ENCODE measurements at regions not wholly inside any gene's neighbourhood (a gene's known extent, or its start where the extent isn't known, plus 50 kb on each side); places are given as distances from the start of the nearest gene placed in this dataset.

DNA sequence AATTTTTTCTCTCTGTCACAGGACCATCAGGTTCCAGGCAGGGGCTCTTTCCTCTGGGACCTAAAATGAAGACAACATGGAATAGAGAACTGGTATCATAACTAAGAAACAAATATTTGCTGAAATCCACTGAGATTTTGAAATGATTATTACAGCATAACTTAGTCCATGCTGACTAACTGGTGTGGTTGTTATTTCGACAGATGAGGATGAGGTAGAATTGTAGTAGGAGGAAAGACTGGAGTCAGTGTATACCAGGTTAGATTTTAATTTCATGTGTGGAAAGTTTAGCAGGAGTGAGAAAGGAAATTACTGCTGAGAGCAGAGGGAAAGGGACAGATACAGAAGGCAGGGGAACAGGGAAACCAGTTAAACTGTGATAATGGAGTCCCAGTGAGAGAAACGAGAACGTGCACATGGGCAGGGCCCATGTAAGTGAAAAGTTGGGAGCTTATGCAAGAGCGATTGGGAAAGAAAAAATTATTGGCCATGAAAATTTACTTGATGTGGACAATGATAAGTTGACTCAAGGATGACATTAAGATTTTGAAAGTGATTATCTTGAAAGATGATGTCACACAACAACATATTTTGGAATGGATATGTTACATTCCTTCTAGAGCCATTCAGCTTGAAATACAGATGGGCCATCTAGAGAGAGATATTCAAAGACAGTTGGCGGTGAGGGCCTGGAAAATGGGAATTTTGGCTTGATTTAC, 98.7 kb upstream of the DDIT4L start:
- H3K4me2 ChIP-seq (ENCODE audit: insufficient read depth, insufficient read length, low read length), result no peak overlapping the region

More for the DNA sequence above, 98.7 kb upstream of the DDIT4L start:
- no peak overlapping the region for H3T11ph ChIP-seq (ENCODE audit: low read length)
- H4K5ac ChIP-seq (ENCODE audit: insufficient read length, low read depth, low read length), result no peak overlapping the region
- no peak overlapping the region for H2BK12ac ChIP-seq (ENCODE audit: insufficient read length, low read depth, low read length)
- WGBS (ENCODE audit: extremely low coverage, insufficient read length, low lambda C conversion rate), result no CpG with 5 or more reads among the region's 5 CpGs
- Mint-ChIP-seq H3K27ac (peak overlapping the region in 1 of 3 experiments; percentile 10; a peak in 2 of 7 replicates), H3K9me3 (no peaks in the 10 kb centered on the region), H3K4me1 (peaks cover 28 to 31% of the 10 kb centered on the region in 2 experiments), H3K36me3 (ENCODE audit: insufficient read depth in 1 of 3, low read depth in 3 of 3) (no peaks in the 10 kb centered on the region), H3K4me3 (no peak overlapping the region), H3K27me3 (ENCODE audit: low read depth) (no peaks in the 10 kb centered on the region)
- H3K4ac ChIP-seq (ENCODE audit: low read depth, low read length), result no peak overlapping the region
- no peaks in the 10 kb centered on the region for H3K79me1 ChIP-seq (ENCODE audit: insufficient read depth, low read depth, low read length, poor library complexity, severe bottlenecking)
- no peaks in the 10 kb centered on the region for H4K20me1 ChIP-seq (ENCODE audit: control insufficient read depth, insufficient read depth, insufficient read length)
- no peaks in the 10 kb centered on the region for H3K27me3 ChIP-seq (ENCODE audit: insufficient read depth, low read length)
- no peak overlapping the region for H2AFZ ChIP-seq (ENCODE audit: low read length)
- no peak overlapping the region for H2BK5ac ChIP-seq (ENCODE audit: insufficient read length, low read length)
- DNase-seq, result no peak
- H3K14ac ChIP-seq (ENCODE audit: insufficient read depth, low read length), result no peak overlapping the region
- H2BK20ac ChIP-seq (ENCODE audit: low read depth, low read length, poor library complexity, severe bottlenecking), result no peak overlapping the region
- no peak overlapping the region for H3K27ac ChIP-seq (ENCODE audit: insufficient read length, low read depth, low read length)
- no peak overlapping the region for H4K91ac ChIP-seq (ENCODE audit: insufficient read length, low read depth, low read length)
- H2BK15ac ChIP-seq (ENCODE audit: low read depth, low read length), result no peak overlapping the region
- no peaks in the 10 kb centered on the region; the same call in 1 of the 2 replicates for H3K4me1 ChIP-seq (ENCODE audit: insufficient read depth, low read length)
- H3K23ac ChIP-seq (ENCODE audit: insufficient read length, low read depth, low read length), result no peak overlapping the region
- TF ChIP-seq, protein P1, sequence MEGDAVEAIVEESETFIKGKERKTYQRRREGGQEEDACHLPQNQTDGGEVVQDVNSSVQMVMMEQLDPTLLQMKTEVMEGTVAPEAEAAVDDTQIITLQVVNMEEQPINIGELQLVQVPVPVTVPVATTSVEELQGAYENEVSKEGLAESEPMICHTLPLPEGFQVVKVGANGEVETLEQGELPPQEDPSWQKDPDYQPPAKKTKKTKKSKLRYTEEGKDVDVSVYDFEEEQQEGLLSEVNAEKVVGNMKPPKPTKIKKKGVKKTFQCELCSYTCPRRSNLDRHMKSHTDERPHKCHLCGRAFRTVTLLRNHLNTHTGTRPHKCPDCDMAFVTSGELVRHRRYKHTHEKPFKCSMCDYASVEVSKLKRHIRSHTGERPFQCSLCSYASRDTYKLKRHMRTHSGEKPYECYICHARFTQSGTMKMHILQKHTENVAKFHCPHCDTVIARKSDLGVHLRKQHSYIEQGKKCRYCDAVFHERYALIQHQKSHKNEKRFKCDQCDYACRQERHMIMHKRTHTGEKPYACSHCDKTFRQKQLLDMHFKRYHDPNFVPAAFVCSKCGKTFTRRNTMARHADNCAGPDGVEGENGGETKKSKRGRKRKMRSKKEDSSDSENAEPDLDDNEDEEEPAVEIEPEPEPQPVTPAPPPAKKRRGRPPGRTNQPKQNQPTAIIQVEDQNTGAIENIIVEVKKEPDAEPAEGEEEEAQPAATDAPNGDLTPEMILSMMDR (conservative IDR thresholded peaks at IDR 0.05), result no peak
- no peak overlapping the region for H2AK5ac ChIP-seq (ENCODE audit: insufficient read length, low read length)
- H3K79me2 ChIP-seq (ENCODE audit: insufficient read depth, low read length), result no peaks in the 10 kb centered on the region
- H3K9ac ChIP-seq (ENCODE audit: extremely low read depth, insufficient read length, low read length), result no peak overlapping the region
- H3K23me2 ChIP-seq (ENCODE audit: insufficient read length, low read depth, low read length, poor library complexity, severe bottlenecking), result no peaks in the 10 kb centered on the region
- H3K18ac ChIP-seq (ENCODE audit: insufficient read length, low read depth, low read length), result no peak overlapping the region
- H2BK120ac ChIP-seq (ENCODE audit: low read depth, low read length, poor library complexity, severe bottlenecking), result no peak overlapping the region
- H3K9me3 ChIP-seq (ENCODE audit: control insufficient read depth, low read depth, low read length), result no peaks in the 10 kb centered on the region
- no peak overlapping the region for H4K8ac ChIP-seq (replicated peaks; ENCODE audit: insufficient read length, low read depth, low read length)
- H3K56ac ChIP-seq (ENCODE audit: insufficient read length, low read depth, low read length), result no peak overlapping the region
